HEK293 (cell line): ENCODE measurements at regions not wholly inside any gene's neighbourhood (a gene's known extent, or its start where the extent isn't known, plus 50 kb on each side); places are given as distances from the start of the nearest gene placed in this dataset.

Experiments
- CTCF ChIA-PET: fragments of 350-600 bp; formaldehyde crosslinking; extraction: SDS; loops from one replicate; lab custom pipeline; 2021; ENCODE audit warnings: antibody characterized with exemption; lab: Yijun Ruan, JAX
- POLR2A ChIA-PET: fragments of 300-600 bp; formaldehyde crosslinking; extraction: SDS; loops from one replicate; lab custom pipeline; 2020; ENCODE audit warnings: antibody characterized with exemption, inconsistent platforms; lab: Yijun Ruan, JAX
- H3K27ac ChIP-seq: fragments of 200-500 bp; sonication (Bioruptor generic); 2 replicates; pipeline ENCODE4 v1.5.1; 2014; ENCODE audit warnings: low read depth, low read length, control low read depth, inconsistent platforms; ENCODE audit errors: extremely low read depth
- H3K36me3 ChIP-seq, 2 experiments: fragments of 200-500 bp in 1 of 2; sonication (Bioruptor generic) in 1 of 2; 1 replicate in 1 of 2; 2 replicates in 1 of 2; pipeline ENCODE4 v1.5.1; 2014 to 2017; ENCODE audit warnings: inconsistent platforms in 2 of 2, low read length in 2 of 2; ENCODE audit not compliant: control insufficient read depth in 2 of 2, insufficient read depth in 1 of 2
- H3K4me1 ChIP-seq: fragments of 200-500 bp; sonication (Bioruptor generic); 2 replicates; pipeline ENCODE4 v1.5.1; 2014; ENCODE audit warnings: mild to moderate bottlenecking, low read length, inconsistent platforms; ENCODE audit not compliant: control insufficient read depth, insufficient read depth
- H3K4me3 ChIP-seq: 2 replicates; pipeline ENCODE4 v1.5.1; 2011; ENCODE audit warnings: low read depth, mild to moderate bottlenecking, control low read depth, low read length, moderate library complexity
- H3K9me3 ChIP-seq: fragments of 200-500 bp; sonication (Bioruptor generic); 2 replicates; pipeline ENCODE4 v1.5.1; 2014; ENCODE audit warnings: low read depth, low read length, inconsistent platforms; ENCODE audit not compliant: control insufficient read depth, insufficient read depth
- HOXC10 ChIP-seq: sonication (generic); formaldehyde crosslinking; IDR thresholded peaks from 2 replicates; pipeline ENCODE4 v1.8.1; 2023; ENCODE audit warnings: mild to moderate bottlenecking, missing genetic modification reagents
- KLF9 ChIP-seq: fragments of 450-650 bp; formaldehyde crosslinking; IDR thresholded peaks from 2 replicates; pipeline ENCODE4 v1.5.1; 2016; ENCODE audit warnings: missing biosample characterization, missing genetic modification characterization, low read depth
- PRDM10 ChIP-seq: fragments of 450-650 bp; formaldehyde crosslinking; IDR thresholded peaks from 2 replicates; pipeline ENCODE4 v1.5.1; 2016; ENCODE audit warnings: missing biosample characterization, missing genetic modification characterization
- YY1 ChIP-seq: fragments of 450-650 bp; formaldehyde crosslinking; IDR thresholded peaks from 2 replicates; pipeline ENCODE4 v1.5.1; 2018; ENCODE audit warnings: missing biosample characterization, missing genetic modification characterization
- ZEB2 ChIP-seq: fragments of 450-650 bp; formaldehyde crosslinking; IDR thresholded peaks from 2 replicates; pipeline ENCODE4 v1.5.1; 2016; ENCODE audit warnings: missing biosample characterization, missing genetic modification characterization
- ZNF174 ChIP-seq: fragments of 450-650 bp; formaldehyde crosslinking; IDR thresholded peaks from 2 replicates; pipeline ENCODE4 v1.5.0; 2017; ENCODE audit warnings: missing biosample characterization, mild to moderate bottlenecking, missing genetic modification characterization
- ZNF274 ChIP-seq, 2 experiments: fragments of 200-500 bp in 1 of 2; fragments of 450-650 bp in 1 of 2; sonication (Bioruptor generic) in 1 of 2; formaldehyde crosslinking in 1 of 2; IDR thresholded peaks; 2 replicates each; pipeline versions ENCODE4 v1.5.1 to v1.6.1; 2014 to 2016; ENCODE audit warnings: borderline replicate concordance in 1 of 2, inconsistent platforms in 1 of 2, low read length in 1 of 2, missing biosample characterization in 1 of 2, missing genetic modification characterization in 1 of 2
- ZNF510 ChIP-seq: fragments of 450-650 bp; formaldehyde crosslinking; IDR thresholded peaks from 2 replicates; pipeline ENCODE4 v1.5.1; 2018; ENCODE audit warnings: mild to moderate bottlenecking, missing genetic modification characterization, missing biosample characterization; ENCODE audit not compliant: insufficient replicate concordance
- ZNF513 ChIP-seq: fragments of 450-650 bp; IDR thresholded peaks from 2 replicates; pipeline ENCODE4 v1.5.1; 2018; ENCODE audit warnings: missing biosample characterization, missing genetic modification characterization
- ZNF521 ChIP-seq: fragments of 450-650 bp; formaldehyde crosslinking; IDR thresholded peaks from 2 replicates; pipeline ENCODE4 v1.5.1; 2017; ENCODE audit warnings: missing biosample characterization, mild to moderate bottlenecking, missing genetic modification characterization
- ZNF596 ChIP-seq: fragments of 450-650 bp; IDR thresholded peaks from 2 replicates; pipeline ENCODE4 v1.5.0; 2018; ENCODE audit warnings: missing biosample characterization, mild to moderate bottlenecking, missing genetic modification characterization, moderate library complexity
- ZNF600 ChIP-seq: fragments of 450-650 bp; formaldehyde crosslinking; IDR thresholded peaks from 2 replicates; pipeline ENCODE4 v1.5.1; 2016; ENCODE audit warnings: missing biosample characterization, missing genetic modification characterization
- ZNF610 ChIP-seq: fragments of 450-650 bp; formaldehyde crosslinking; IDR thresholded peaks from 2 replicates; pipeline ENCODE4 v1.5.1; 2016; ENCODE audit warnings: missing biosample characterization, missing genetic modification characterization, borderline replicate concordance
- ZNF621 ChIP-seq: fragments of 450-650 bp; formaldehyde crosslinking; IDR thresholded peaks from 2 replicates; pipeline ENCODE4 v1.5.1; 2017; ENCODE audit warnings: missing biosample characterization, missing genetic modification characterization
- ZNF626 ChIP-seq: fragments of 450-650 bp; sonication (Bioruptor Pico); formaldehyde crosslinking; IDR thresholded peaks from 2 replicates; pipeline ENCODE4 v1.5.1; 2018; ENCODE audit warnings: missing biosample characterization, missing genetic modification characterization, inconsistent platforms
- ZNF654 ChIP-seq: fragments of 450-650 bp; formaldehyde crosslinking; IDR thresholded peaks from 2 replicates; pipeline ENCODE4 v1.5.1; 2016; ENCODE audit warnings: low read depth, missing biosample characterization, missing genetic modification characterization
- ZNF792 ChIP-seq: fragments of 450-650 bp; formaldehyde crosslinking; IDR thresholded peaks from 2 replicates; pipeline ENCODE4 v1.5.1; 2016; ENCODE audit warnings: missing biosample characterization, missing genetic modification characterization

GRCh38 chr20:57988828-57989227 is 239.6 kb downstream of the ANKRD60 start:
- Histone ChIP-seq H3K9me3 (no peaks in the 10 kb centered on the region), H3K36me3 (no peaks in the 10 kb centered on the region), H3K4me3 (no peak overlapping the region), H3K27ac (no peak overlapping the region), H3K4me1 (no peaks in the 10 kb centered on the region)
- ChIA-PET POLR2A (no interaction called here), CTCF (no interaction called here)
- TF ChIP-seq ZNF654 (tag by site-specific recombination) = no peak

GRCh38 chr20:57988422-57988821 is 240.0 kb downstream of the ANKRD60 start:
- H3K4me1 ChIP-seq = no peaks in the 10 kb centered on the region
- ChIA-PET POLR2A (no interaction called here), CTCF (no interaction called here)
- no peaks in the 10 kb centered on the region for H3K9me3 ChIP-seq
- no peak for TF ChIP-seq ZNF792 (tag by site-specific recombination)
- peak; percentile 68 for TF ChIP-seq ZNF513 (tag by site-specific recombination)
- H3K4me3 ChIP-seq = no peak overlapping the region
- no peaks in the 10 kb centered on the region for H3K36me3 ChIP-seq
- H3K27ac ChIP-seq = no peak overlapping the region

- H3K4me1 ChIP-seq = no peaks in the 10 kb centered on the region
- ChIA-PET CTCF (no interaction called here), POLR2A (no interaction called here)
- H3K9me3 ChIP-seq = no peaks in the 10 kb centered on the region
- H3K4me3 ChIP-seq = no peak overlapping the region
- no peaks in the 10 kb centered on the region for H3K36me3 ChIP-seq
- no peak overlapping the region for H3K27ac ChIP-seq
- TF ChIP-seq ZNF521 (no peak), KLF9 (tag by site-specific recombination) (no peak), ZEB2 (tag by site-specific recombination) (peak; percentile 33; the same call in 1 of the 2 replicates), ZNF626 (tag by site-specific recombination) (no peak)
Observed at GRCh38 chr20:57987659-57988058, 240.8 kb downstream of the ANKRD60 start.

GRCh38 chr20:57986666-57987065 is 241.8 kb downstream of the ANKRD60 start:
- CTCF ChIA-PET = interaction anchor here (1.0 kb wide), 1 partner anchor 193 kb away, joined by 3 read pairs; no protein-coding TSS in a partner anchor
- Histone ChIP-seq H3K4me1 (no peaks in the 10 kb centered on the region), H3K4me3 (no peak overlapping the region), H3K9me3 (no peaks in the 10 kb centered on the region), H3K36me3 (no peaks in the 10 kb centered on the region)
- no peak for TF ChIP-seq ZNF274 (IDR thresholded peaks at IDR 0.05; ENCODE audit: low read length)
- no peak for TF ChIP-seq ZNF274 (tag by site-specific recombination; IDR thresholded peaks at IDR 0.05; ENCODE audit: borderline replicate concordance)
- no peak for TF ChIP-seq ZNF610 (tag by site-specific recombination)
- no peak for TF ChIP-seq ZNF621 (tag by site-specific recombination)
- no peak for TF ChIP-seq PRDM10
- no peak for TF ChIP-seq ZNF510
- no peak for TF ChIP-seq ZNF174 (tag by site-specific recombination)
- TF ChIP-seq ZNF596 (tag by site-specific recombination) = no peak
- TF ChIP-seq ZNF600 (tag by site-specific recombination) = no peak
- no peak for TF ChIP-seq YY1 (tag by site-specific recombination)
- no peak for TF ChIP-seq HOXC10 (CRISPR knock-in tag)
- TF ChIP-seq, all 188 proteins: peak for 0
- POLR2A ChIA-PET = no interaction called here
- H3K27ac ChIP-seq = no peak overlapping the region
